Endodermal cell (in vitro differentiated cells): ENCODE measurements at regions not wholly inside any gene's neighbourhood (a gene's known extent, or its start where the extent isn't known, plus 50 kb on each side); places are given as distances from the start of the nearest gene placed in this dataset.

ENCODE experiments used
- DNase-seq: peaks from one replicate; pipeline ENCODE4 v3.0.0-alpha.2; 2017
- H3K27ac ChIP-seq: 2 replicates; pipeline ENCODE4 v1.5.1; 2013; ENCODE audit warnings: mild to moderate bottlenecking, low read depth, low read length, moderate library complexity
- H3K27me3 ChIP-seq: 2 replicates; pipeline ENCODE4 v1.6.1; 2013; ENCODE audit warnings: mild to moderate bottlenecking, low read length, moderate library complexity; ENCODE audit not compliant: insufficient read depth, control insufficient read depth, poor library complexity, severe bottlenecking
- H3K36me3 ChIP-seq: 2 replicates; pipeline ENCODE4 v1.7.0; 2013; ENCODE audit warnings: mild to moderate bottlenecking, low read length, moderate library complexity; ENCODE audit not compliant: control insufficient read depth, insufficient read depth
- H3K4me1 ChIP-seq: one replicate; pipeline ENCODE4 v1.7.0; 2013; ENCODE audit warnings: low read length; ENCODE audit not compliant: control insufficient read depth, insufficient read depth
- H3K4me3 ChIP-seq: 2 replicates; pipeline ENCODE4 v1.5.1; 2013; ENCODE audit warnings: mild to moderate bottlenecking, low read length, moderate library complexity
- H3K9ac ChIP-seq: 2 replicates; pipeline ENCODE4 v1.6.1; 2013; ENCODE audit warnings: mild to moderate bottlenecking, low read length, moderate library complexity; ENCODE audit not compliant: poor library complexity, severe bottlenecking; ENCODE audit errors: extremely low read depth
- H3K9me3 ChIP-seq: 2 replicates; pipeline ENCODE4 v1.6.1; 2013; ENCODE audit warnings: mild to moderate bottlenecking, low read length, moderate library complexity; ENCODE audit not compliant: control insufficient read depth
- H3K27ac Mint-ChIP-seq: 2 replicates; pipeline ENCODE4 v1.8.0; 2020; ENCODE audit warnings: mixed read lengths
- H3K27me3 Mint-ChIP-seq: 2 replicates; pipeline ENCODE4 v1.8.0; 2021; ENCODE audit warnings: mild to moderate bottlenecking, mixed read lengths; ENCODE audit not compliant: insufficient read depth
- H3K36me3 Mint-ChIP-seq: 2 replicates; pipeline ENCODE4 v1.8.0; 2020; ENCODE audit warnings: low read depth, mixed read lengths
- H3K4me1 Mint-ChIP-seq: 2 replicates; pipeline ENCODE4 v1.8.0; 2020; ENCODE audit warnings: mixed read lengths
- H3K4me3 Mint-ChIP-seq: 2 replicates; pipeline ENCODE4 v1.8.0; 2020; ENCODE audit warnings: mild to moderate bottlenecking, moderate library complexity, mixed read lengths
- H3K9me3 Mint-ChIP-seq: 2 replicates; pipeline ENCODE4 v1.8.0; 2020; ENCODE audit warnings: mild to moderate bottlenecking, mixed read lengths
- CTCF ChIP-seq: fragments of 200-600 bp; sonication (generic); conservative IDR thresholded peaks from 2 replicates; pipeline ENCODE4 v1.5.0; 2021; ENCODE audit warnings: antibody characterized with exemption, mild to moderate bottlenecking
- WGBS, 2 experiments: methylation state at CpG; one replicate each; pipeline versions ENCODE4 v1.1.5 to v1.1.7; 2013; ENCODE audit warnings: missing lambda C conversion rate in 2 of 2, mixed read lengths in 1 of 2; ENCODE audit not compliant: insufficient coverage in 1 of 2, insufficient read length in 1 of 2; 5-methylcytosine and 5-hydroxymethylcytosine counted together

- no peaks in the 10 kb centered on the region for H3K9me3 Mint-ChIP-seq
- Histone ChIP-seq H3K4me1 (peaks cover 4% of the 10 kb centered on the region), H3K9ac (no peak overlapping the region), H3K4me3 (peak overlapping the region; percentile 28), H3K9me3 (no peaks in the 10 kb centered on the region), H3K27ac (no peak overlapping the region), H3K36me3 (no peaks in the 10 kb centered on the region), H3K27me3 (no peaks in the 10 kb centered on the region)
- peak overlapping the region; percentile 9 for H3K27ac Mint-ChIP-seq
- 36 to 79% methylated on average over 2 to 4 of the region's 4 CpGs for WGBS, 2 experiments
- H3K4me3 Mint-ChIP-seq = no peak overlapping the region
- no peaks in the 10 kb centered on the region for H3K36me3 Mint-ChIP-seq
- peaks cover 38% of the 10 kb centered on the region for H3K4me1 Mint-ChIP-seq
- no peak for TF ChIP-seq CTCF
- peak; percentile 66 for DNase-seq
- H3K27me3 Mint-ChIP-seq = no peaks in the 10 kb centered on the region
These were observed 72.5 kb upstream of the ARHGEF3 start for GRCh38 chr3:56874269-56874668.

- no peak overlapping the region for H3K4me3 Mint-ChIP-seq
- no peak overlapping the region for H3K27ac Mint-ChIP-seq
- WGBS, 2 experiments = 100% methylated on average over 1 of the region's 1 CpG; no CpG with 5 or more reads in 1 of the 2 experiments
- H3K9me3 Mint-ChIP-seq = no peaks in the 10 kb centered on the region
- DNase-seq = no peak
- Histone ChIP-seq H3K27me3 (no peaks in the 10 kb centered on the region), H3K9ac (no peak overlapping the region), H3K4me3 (no peak overlapping the region), H3K9me3 (no peaks in the 10 kb centered on the region), H3K27ac (no peak overlapping the region), H3K4me1 (no peaks in the 10 kb centered on the region), H3K36me3 (no peaks in the 10 kb centered on the region)
- no peaks in the 10 kb centered on the region for H3K27me3 Mint-ChIP-seq
- H3K4me1 Mint-ChIP-seq = peaks cover 23% of the 10 kb centered on the region
- TF ChIP-seq CTCF = no peak
- no peaks in the 10 kb centered on the region for H3K36me3 Mint-ChIP-seq
These were observed 68.7 kb upstream of the ARHGEF3 start for GRCh38 chr3:56870436-56870835.

- no peak overlapping the region for H3K27ac Mint-ChIP-seq
- TF ChIP-seq CTCF = no peak
- H3K27me3 Mint-ChIP-seq = no peaks in the 10 kb centered on the region
These were observed 67.6 kb upstream of the ARHGEF3 start for GRCh38 chr3:56869157-56869889.

More at GRCh38 chr3:56869157-56869889, 67.6 kb upstream of the ARHGEF3 start:
- DNase-seq = no peak
- H3K4me1 Mint-ChIP-seq = peaks cover 19% of the 10 kb centered on the region
- Histone ChIP-seq H3K36me3 (no peaks in the 10 kb centered on the region), H3K27ac (no peak overlapping the region), H3K9me3 (no peaks in the 10 kb centered on the region), H3K27me3 (no peaks in the 10 kb centered on the region), H3K4me3 (no peak overlapping the region), H3K9ac (no peak overlapping the region), H3K4me1 (no peaks in the 10 kb centered on the region)
- no peaks in the 10 kb centered on the region for H3K36me3 Mint-ChIP-seq
- no peak overlapping the region for H3K4me3 Mint-ChIP-seq
- H3K9me3 Mint-ChIP-seq = no peaks in the 10 kb centered on the region
- 75 to 80% methylated on average over 3 to 6 of the region's 6 CpGs for WGBS, 2 experiments
